Lung (tissue), 11 donors: ENCODE measurements at regions not wholly inside any gene's neighbourhood (a gene's known extent, or its start where the extent isn't known, plus 50 kb on each side); places are given as distances from the start of the nearest gene placed in this dataset.

Source experiments
- ATAC-seq: fragments of 200-7000 bp; cut with Tn5 transposase; one replicate; pipeline ENCODE4 v1.9.1; 2020; ENCODE audit warnings: moderate number of reproducible peaks; ENCODE audit not compliant: insufficient read depth, low FRiP score
- DNase-seq, 3 donors: peaks; one replicate each; pipeline ENCODE4 v3.0.0-alpha.2; 2013 to 2017
- H3K27ac ChIP-seq, 2 donors: one replicate each; pipeline ENCODE4 v1.5.1; 2013; ENCODE audit warnings: mild to moderate bottlenecking in 2 of 2, moderate library complexity in 2 of 2, control low read depth in 1 of 2, inconsistent platforms in 1 of 2, low read depth in 1 of 2, low read length in 1 of 2
- H3K27me3 ChIP-seq, 3 donors: one replicate each; pipeline ENCODE4 v1.5.1; 2013; ENCODE audit warnings: low read length in 2 of 3; ENCODE audit not compliant: control insufficient read depth in 3 of 3, insufficient read depth in 3 of 3
- H3K36me3 ChIP-seq, 4 donors: one replicate each; pipeline ENCODE4 v1.5.1; 2013; ENCODE audit warnings: low read length in 4 of 4, mild to moderate bottlenecking in 1 of 4, moderate library complexity in 1 of 4; ENCODE audit not compliant: control insufficient read depth in 4 of 4, insufficient read depth in 4 of 4
- H3K4me1 ChIP-seq, 5 donors: one replicate each; pipeline ENCODE4 v1.5.1; 2013; ENCODE audit warnings: low read length in 5 of 5, mild to moderate bottlenecking in 2 of 5, moderate library complexity in 1 of 5; ENCODE audit not compliant: control insufficient read depth in 5 of 5, insufficient read depth in 5 of 5
- H3K4me3 ChIP-seq: one replicate; pipeline ENCODE4 v1.5.1; 2013; ENCODE audit warnings: mild to moderate bottlenecking, control low read depth, moderate library complexity
- H3K9ac ChIP-seq, 2 donors: one replicate each; pipeline ENCODE4 v1.5.1; 2013; ENCODE audit warnings: low read length in 2 of 2, control low read depth in 1 of 2; ENCODE audit not compliant: insufficient read depth in 1 of 2
- H3K9me3 ChIP-seq, 4 donors: one replicate each; pipeline ENCODE4 v1.5.1; 2013; ENCODE audit warnings: low read length in 3 of 4, mild to moderate bottlenecking in 1 of 4, moderate library complexity in 1 of 4; ENCODE audit not compliant: control insufficient read depth in 4 of 4, insufficient read depth in 3 of 4
- CTCF ChIP-seq: IDR thresholded peaks from 2 replicates; pipeline ENCODE4 v1.5.1; 2012; ENCODE audit warnings: mild to moderate bottlenecking; ENCODE audit errors: control extremely low read depth, extremely low read depth
- WGBS, 2 donors: extraction: QIAGEN DNeasy Blood & Tissue Kit; methylation state at CpG; one replicate each; pipeline ENCODE4 v1.1.7; 2013; 5-methylcytosine and 5-hydroxymethylcytosine counted together
- donor health status: control.
- donor health status: control.
- donor health status: Bipolar disorder and iron deficiency.
- donor health status: healthy.
- donor health status: DM: yes; HTN: yes; CAD: no.

DNA sequence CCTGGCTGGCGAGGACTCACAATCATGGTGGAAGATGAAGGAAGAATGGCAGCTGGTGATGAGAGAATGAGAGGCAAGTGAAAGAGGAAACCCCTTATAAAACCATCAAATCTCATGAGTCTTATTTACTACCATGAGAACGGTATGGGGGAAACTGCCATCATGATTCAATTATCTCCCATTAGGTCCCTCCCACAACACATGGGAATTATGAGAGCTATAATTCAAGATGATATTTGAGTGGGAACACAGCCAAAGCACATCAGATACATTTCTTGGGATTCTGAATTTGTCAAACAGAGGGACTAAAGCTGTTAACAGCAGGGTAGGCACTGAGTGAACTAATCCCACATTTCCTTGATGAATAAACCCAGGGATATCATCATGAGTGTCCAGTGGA is 116.2 kb upstream of the PLCB4 start:
- no peak for TF ChIP-seq CTCF
- H3K27me3 ChIP-seq = no peaks in the 10 kb centered on the region
- no peak overlapping the region for H3K9ac ChIP-seq
- 83 to 85% methylated on average over 2 of the region's 2 CpGs for WGBS, 2 donors
- ATAC-seq = no peak
- no peak overlapping the region for H3K27ac ChIP-seq
- no peak overlapping the region for H3K4me3 ChIP-seq
- H3K36me3 ChIP-seq = no peaks in the 10 kb centered on the region
- no peaks in the 10 kb centered on the region for H3K9me3 ChIP-seq
- H3K4me1 ChIP-seq = no peaks in the 10 kb centered on the region
- no peak for DNase-seq

- DNase-seq = no peak
- no peak for ATAC-seq
- TF ChIP-seq CTCF = no peak
- Histone ChIP-seq H3K27ac (no peak overlapping the region), H3K9ac (no peak overlapping the region), H3K9me3 (no peaks in the 10 kb centered on the region), H3K4me1 (no peaks in the 10 kb centered on the region), H3K27me3 (no peaks in the 10 kb centered on the region), H3K4me3 (no peak overlapping the region), H3K36me3 (no peaks in the 10 kb centered on the region)
- WGBS, 2 donors = 97 to 100% methylated on average over 1 of the region's 1 CpG
Observed at GRCh38 chr20:8953300-8953699, 115.6 kb upstream of the PLCB4 start.

DNA sequence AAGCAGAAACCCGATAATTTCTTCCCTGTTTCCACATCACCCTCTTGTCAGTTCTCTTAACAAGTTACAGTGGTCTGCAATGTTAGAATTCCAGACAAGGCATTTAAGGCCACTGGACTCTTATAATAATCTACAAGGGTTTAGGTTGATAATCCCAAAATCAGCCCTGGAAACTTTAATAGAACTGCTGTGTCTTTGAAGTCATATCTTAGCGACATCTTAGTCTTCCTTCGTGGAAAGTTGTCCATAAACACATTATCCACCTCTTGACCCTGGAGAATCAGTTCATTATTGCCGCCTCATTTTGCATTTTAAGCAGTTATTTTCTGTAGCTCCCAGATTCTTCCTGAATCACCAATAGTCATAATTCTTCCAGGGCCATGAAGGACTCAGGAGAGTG is 108.6 kb upstream of the PLCB4 start:
- H3K4me1 ChIP-seq = no peaks in the 10 kb centered on the region
- TF ChIP-seq CTCF = no peak
- H3K27me3 ChIP-seq = no peaks in the 10 kb centered on the region
- no peak for DNase-seq
- H3K9ac ChIP-seq = no peak overlapping the region
- H3K4me3 ChIP-seq = no peak overlapping the region
- H3K36me3 ChIP-seq = no peaks in the 10 kb centered on the region
- H3K9me3 ChIP-seq = no peaks in the 10 kb centered on the region
- 88 to 94% methylated on average over 4 of the region's 4 CpGs for WGBS, 2 donors
- ATAC-seq = no peak
- no peak overlapping the region for H3K27ac ChIP-seq

- Histone ChIP-seq H3K4me3 (no peak overlapping the region), H3K4me1 (no peaks in the 10 kb centered on the region), H3K27ac (no peak overlapping the region), H3K27me3 (no peaks in the 10 kb centered on the region), H3K9ac (no peak overlapping the region), H3K9me3 (no peaks in the 10 kb centered on the region), H3K36me3 (no peaks in the 10 kb centered on the region)
- no peak for TF ChIP-seq CTCF
- DNase-seq = no peak
- no peak for ATAC-seq
Observed at GRCh38 chr20:8963330-8963729, 105.6 kb upstream of the PLCB4 start.
